ENCODE measurements at regions not wholly inside any gene's neighbourhood (a gene's known extent, or its start where the extent isn't known, plus 50 kb on each side); places are given as distances from the start of the nearest gene placed in this dataset.

- Mint-ChIP-seq H3K27me3 (ENCODE audit: unreplicated experiment) (peaks cover 21% of the 10 kb centered on the region), H3K4me1 (ENCODE audit: unreplicated experiment) (no peaks in the 10 kb centered on the region), H3K27ac (ENCODE audit: unreplicated experiment) (no peak overlapping the region), H3K9me3 (ENCODE audit: unreplicated experiment) (no peaks in the 10 kb centered on the region), H3K36me3 (ENCODE audit: unreplicated experiment) (no peaks in the 10 kb centered on the region), H3K4me3 (ENCODE audit: unreplicated experiment) (no peak overlapping the region)
- no peak for DNase-seq (ENCODE audit: extremely low spot score, unreplicated experiment)
- TF ChIP-seq CTCF (IDR thresholded peaks at IDR 0.05), result no peak
These were observed 89.1 kb downstream of the ACTL7B start for GRCh38 chr9:108766626-108767161.

GRCh38 chr9:108765265-108765664 lies 90.5 kb downstream of the ACTL7B start:
- H3K9me3 Mint-ChIP-seq (ENCODE audit: unreplicated experiment), result no peaks in the 10 kb centered on the region
- no peak overlapping the region for H3K27ac Mint-ChIP-seq (ENCODE audit: unreplicated experiment)
- no peak for DNase-seq (ENCODE audit: extremely low spot score, unreplicated experiment)
- no peaks in the 10 kb centered on the region for H3K36me3 Mint-ChIP-seq (ENCODE audit: unreplicated experiment)
- H3K4me1 Mint-ChIP-seq (ENCODE audit: unreplicated experiment), result no peaks in the 10 kb centered on the region
- peaks cover 17% of the 10 kb centered on the region for H3K27me3 Mint-ChIP-seq (ENCODE audit: unreplicated experiment)
- no peak for TF ChIP-seq CTCF (IDR thresholded peaks at IDR 0.05)
- H3K4me3 Mint-ChIP-seq (ENCODE audit: unreplicated experiment), result no peak overlapping the region

- Mint-ChIP-seq H3K4me1 (ENCODE audit: unreplicated experiment) (no peaks in the 10 kb centered on the region), H3K4me3 (ENCODE audit: unreplicated experiment) (no peak overlapping the region), H3K27me3 (ENCODE audit: unreplicated experiment) (peaks cover 11% of the 10 kb centered on the region), H3K9me3 (ENCODE audit: unreplicated experiment) (no peaks in the 10 kb centered on the region), H3K27ac (ENCODE audit: unreplicated experiment) (no peak overlapping the region), H3K36me3 (ENCODE audit: unreplicated experiment) (no peaks in the 10 kb centered on the region)
- DNase-seq (ENCODE audit: extremely low spot score, unreplicated experiment), result no peak
- TF ChIP-seq CTCF (IDR thresholded peaks at IDR 0.05), result no peak
These were observed 93.3 kb downstream of the ACTL7B start for GRCh38 chr9:108762348-108763055.

- no peak overlapping the region for H3K4me3 Mint-ChIP-seq (ENCODE audit: unreplicated experiment)
- no peaks in the 10 kb centered on the region for H3K4me1 Mint-ChIP-seq (ENCODE audit: unreplicated experiment)
- H3K9me3 Mint-ChIP-seq (ENCODE audit: unreplicated experiment), result no peaks in the 10 kb centered on the region
- H3K27me3 Mint-ChIP-seq (ENCODE audit: unreplicated experiment), result peaks cover 10% of the 10 kb centered on the region
- no peak for DNase-seq (ENCODE audit: extremely low spot score, unreplicated experiment)
- no peaks in the 10 kb centered on the region for H3K36me3 Mint-ChIP-seq (ENCODE audit: unreplicated experiment)
- no peak overlapping the region for H3K27ac Mint-ChIP-seq (ENCODE audit: unreplicated experiment)
- TF ChIP-seq CTCF (IDR thresholded peaks at IDR 0.05), result peak; percentile 91
These were observed 94.0 kb downstream of the ACTL7B start for GRCh38 chr9:108761655-108762347.

- Mint-ChIP-seq H3K27me3 (ENCODE audit: unreplicated experiment) (peaks cover 10% of the 10 kb centered on the region), H3K27ac (ENCODE audit: unreplicated experiment) (no peak overlapping the region), H3K4me1 (ENCODE audit: unreplicated experiment) (no peaks in the 10 kb centered on the region), H3K4me3 (ENCODE audit: unreplicated experiment) (no peak overlapping the region), H3K9me3 (ENCODE audit: unreplicated experiment) (no peaks in the 10 kb centered on the region), H3K36me3 (ENCODE audit: unreplicated experiment) (no peaks in the 10 kb centered on the region)
- DNase-seq (ENCODE audit: extremely low spot score, unreplicated experiment), result no peak
- TF ChIP-seq CTCF (IDR thresholded peaks at IDR 0.05), result no peak
These were observed 94.9 kb downstream of the ACTL7B start for GRCh38 chr9:108760841-108761240.

Data from osteocyte (in vitro differentiated cells).